Liver (tissue), 3 donors: ENCODE measurements at regions not wholly inside any gene's neighbourhood (a gene's known extent, or its start where the extent isn't known, plus 50 kb on each side); places are given as distances from the start of the nearest gene placed in this dataset.
A peak's percentile ranks its signal among the peaks of the same experiment; 100 is the strongest.

ENCODE experiments used
- CTCF ChIP-seq: fragments of 150-350 bp; IDR thresholded peaks from 2 replicates; pipeline ENCODE4 v1.5.1; 2017; ENCODE audit warnings: improper control_type of control experiment, low read depth, low read length; ENCODE audit not compliant: missing input control
- GABPA ChIP-seq, 2 donors: IDR thresholded peaks in 1 of 2; conservative IDR thresholded peaks in 1 of 2; 2 replicates each; pipeline ENCODE4 v1.6.1; 2016; ENCODE audit warnings: antibody characterized with exemption in 2 of 2, mild to moderate bottlenecking in 1 of 2, moderate library complexity in 1 of 2
- JUND ChIP-seq, 2 donors: IDR thresholded peaks; 2 replicates each; pipeline ENCODE4 v1.6.1; 2016; ENCODE audit warnings: antibody characterized with exemption in 2 of 2
- RAD21 ChIP-seq, 2 donors: IDR thresholded peaks; 2 replicates each; pipeline ENCODE4 v1.6.1; 2016; ENCODE audit warnings: antibody characterized with exemption in 2 of 2, mild to moderate bottlenecking in 2 of 2
- REST ChIP-seq: IDR thresholded peaks from 2 replicates; pipeline ENCODE4 v1.6.1; 2016; ENCODE audit warnings: antibody characterized with exemption, mild to moderate bottlenecking
- TAF1 ChIP-seq: conservative IDR thresholded peaks from 2 replicates; pipeline ENCODE4 v1.6.1; 2016; ENCODE audit warnings: antibody characterized with exemption, mild to moderate bottlenecking
- YY1 ChIP-seq: IDR thresholded peaks from 2 replicates; pipeline ENCODE4 v1.6.1; 2016; ENCODE audit warnings: antibody characterized with exemption, mild to moderate bottlenecking
- donor health status: healthy.
- donor health status: healthy.

GRCh38 chr2:21270708-21271122, 146.9 kb downstream of the TDRD15 start:
- TF ChIP-seq RAD21 (IDR thresholded peaks at IDR 0.05): peak in 1 of 2 donors; percentile 13
- TF ChIP-seq CTCF: no peak
- no peak for TF ChIP-seq YY1
- no peak for TF ChIP-seq REST
- TF ChIP-seq GABPA (IDR thresholded peaks at IDR 0.05 in 1 of 2, conservative IDR thresholded peaks at IDR 0.05 in 1 of 2): no peak
- TF ChIP-seq JUND (IDR thresholded peaks at IDR 0.05): no peak
- no peak for TF ChIP-seq TAF1
